H9 (cell line): ENCODE measurements at regions not wholly inside any gene's neighbourhood (a gene's known extent, or its start where the extent isn't known, plus 50 kb on each side); places are given as distances from the start of the nearest gene placed in this dataset.

ENCODE experiments used
- DNase-seq: peaks from one replicate; pipeline ENCODE4 v3.0.0-alpha.2; 2017
- H2AFZ ChIP-seq: one replicate; pipeline ENCODE4 v1.6.1; 2013; ENCODE audit warnings: mild to moderate bottlenecking, low read length, control low read depth, moderate library complexity
- H2AK5ac ChIP-seq: 2 replicates; pipeline ENCODE4 v1.6.1; 2013; ENCODE audit warnings: low read length, control low read depth, mixed read lengths; ENCODE audit not compliant: insufficient read length
- H2BK120ac ChIP-seq: one replicate; pipeline ENCODE4 v1.6.1; 2013; ENCODE audit warnings: low read depth, mild to moderate bottlenecking, low read length, control low read depth, inconsistent platforms; ENCODE audit not compliant: poor library complexity, severe bottlenecking
- H2BK12ac ChIP-seq: 2 replicates; pipeline ENCODE4 v1.6.1; 2013; ENCODE audit warnings: low read length, control low read depth, mixed read lengths, low read depth; ENCODE audit not compliant: insufficient read length
- H2BK15ac ChIP-seq: 2 replicates; pipeline ENCODE4 v1.6.1; 2013; ENCODE audit warnings: low read depth, low read length, control low read depth
- H2BK20ac ChIP-seq: one replicate; pipeline ENCODE4 v1.6.1; 2013; ENCODE audit warnings: low read depth, mild to moderate bottlenecking, low read length, control low read depth, inconsistent platforms; ENCODE audit not compliant: poor library complexity, severe bottlenecking
- H2BK5ac ChIP-seq: 2 replicates; pipeline ENCODE4 v1.6.1; 2013; ENCODE audit warnings: low read length, control low read depth, mixed read lengths; ENCODE audit not compliant: insufficient read length
- H3K14ac ChIP-seq: 2 replicates; pipeline ENCODE4 v1.6.1; 2013; ENCODE audit warnings: low read length, control low read depth; ENCODE audit not compliant: insufficient read depth
- H3K18ac ChIP-seq: 2 replicates; pipeline ENCODE4 v1.6.1; 2013; ENCODE audit warnings: low read depth, mild to moderate bottlenecking, mixed read lengths, low read length, control low read depth; ENCODE audit not compliant: insufficient read length
- H3K23ac ChIP-seq: 2 replicates; pipeline ENCODE4 v1.6.1; 2013; ENCODE audit warnings: low read length, control low read depth, mixed read lengths, low read depth; ENCODE audit not compliant: insufficient read length
- H3K23me2 ChIP-seq: 2 replicates; pipeline ENCODE4 v1.6.1; 2013; ENCODE audit warnings: low read depth, mild to moderate bottlenecking, mixed read lengths, low read length, control low read depth; ENCODE audit not compliant: insufficient read length, poor library complexity, severe bottlenecking
- H3K27ac ChIP-seq: 2 replicates; pipeline ENCODE4 v1.5.1; 2013; ENCODE audit warnings: low read length, control low read depth, mixed read lengths, low read depth; ENCODE audit not compliant: insufficient read length
- H3K27me3 ChIP-seq: 2 replicates; pipeline ENCODE4 v1.6.1; 2013; ENCODE audit warnings: low read length, control low read depth, inconsistent platforms; ENCODE audit not compliant: insufficient read depth
- H3K4ac ChIP-seq: 2 replicates; pipeline ENCODE4 v1.6.1; 2013; ENCODE audit warnings: low read depth, mild to moderate bottlenecking, control low read depth, inconsistent platforms, low read length, moderate library complexity
- H3K4me1 ChIP-seq: 2 replicates; pipeline ENCODE4 v1.6.1; 2013; ENCODE audit warnings: low read length, control low read depth, inconsistent platforms; ENCODE audit not compliant: insufficient read depth
- H3K4me2 ChIP-seq: 2 replicates; pipeline ENCODE4 v1.6.1; 2013; ENCODE audit warnings: low read length, control low read depth, mixed read lengths; ENCODE audit not compliant: insufficient read length, insufficient read depth
- H3K56ac ChIP-seq: 2 replicates; pipeline ENCODE4 v1.6.1; 2013; ENCODE audit warnings: low read depth, mild to moderate bottlenecking, mixed read lengths, low read length, control low read depth; ENCODE audit not compliant: insufficient read length
- H3K79me1 ChIP-seq: 2 replicates; pipeline ENCODE4 v1.6.1; 2013; ENCODE audit warnings: low read depth, mild to moderate bottlenecking, moderate library complexity, low read length, control low read depth, inconsistent platforms; ENCODE audit not compliant: insufficient read depth, poor library complexity, severe bottlenecking
- H3K79me2 ChIP-seq: 2 replicates; pipeline ENCODE4 v1.6.1; 2013; ENCODE audit warnings: low read length, control low read depth, inconsistent platforms; ENCODE audit not compliant: insufficient read depth
- H3K9ac ChIP-seq: 2 replicates; pipeline ENCODE4 v1.6.1; 2013; ENCODE audit warnings: low read length, control low read depth, mixed read lengths; ENCODE audit not compliant: insufficient read length; ENCODE audit errors: extremely low read depth
- H3K9me3 ChIP-seq: one replicate; pipeline ENCODE4 v1.6.1; 2013; ENCODE audit warnings: low read depth, low read length, inconsistent platforms; ENCODE audit not compliant: control insufficient read depth
- H3T11ph ChIP-seq: one replicate; pipeline ENCODE4 v1.6.1; 2013; ENCODE audit warnings: mild to moderate bottlenecking, low read length, control low read depth, inconsistent platforms
- H4K20me1 ChIP-seq: one replicate; pipeline ENCODE4 v1.6.1; 2013; ENCODE audit not compliant: control insufficient read depth, insufficient read length, insufficient read depth
- H4K5ac ChIP-seq: 2 replicates; pipeline ENCODE4 v1.6.1; 2013; ENCODE audit warnings: low read depth, mild to moderate bottlenecking, mixed read lengths, low read length, control low read depth; ENCODE audit not compliant: insufficient read length
- H4K8ac ChIP-seq: replicated peaks from 2 replicates; pipeline ENCODE4 v1.6.1; 2013; ENCODE audit warnings: low read length, control low read depth, mixed read lengths, low read depth; ENCODE audit not compliant: insufficient read length
- H4K91ac ChIP-seq: 2 replicates; pipeline ENCODE4 v1.6.1; 2013; ENCODE audit warnings: low read depth, mild to moderate bottlenecking, moderate library complexity, mixed read lengths, low read length, control low read depth; ENCODE audit not compliant: insufficient read length
- H3K27ac Mint-ChIP-seq, 3 experiments: 2 replicates in 2 of 3; 3 replicates in 1 of 3; pipeline ENCODE4 v1.8.0; 2020 to 2021; ENCODE audit warnings: mixed read lengths in 3 of 3, mild to moderate bottlenecking in 1 of 3, moderate library complexity in 1 of 3
- H3K27me3 Mint-ChIP-seq: 2 replicates; pipeline ENCODE4 v1.8.0; 2021; ENCODE audit warnings: low read depth, mild to moderate bottlenecking, moderate library complexity, mixed read lengths
- H3K36me3 Mint-ChIP-seq, 3 experiments: 2 replicates in 2 of 3; 3 replicates in 1 of 3; pipeline ENCODE4 v1.8.0; 2020 to 2021; ENCODE audit warnings: low read depth in 3 of 3, mixed read lengths in 3 of 3; ENCODE audit not compliant: insufficient read depth in 1 of 3
- H3K4me1 Mint-ChIP-seq, 2 experiments: 2 replicates each; pipeline ENCODE4 v1.8.0; 2020; ENCODE audit warnings: mixed read lengths in 2 of 2
- H3K4me3 Mint-ChIP-seq, 2 experiments: 2 replicates in 1 of 2; 3 replicates in 1 of 2; pipeline ENCODE4 v1.8.0; 2020 to 2021; ENCODE audit warnings: mild to moderate bottlenecking in 2 of 2, mixed read lengths in 2 of 2, moderate library complexity in 1 of 2
- H3K9me3 Mint-ChIP-seq, 2 experiments: 2 replicates in 1 of 2; 3 replicates in 1 of 2; pipeline ENCODE4 v1.8.0; 2020; ENCODE audit warnings: mild to moderate bottlenecking in 2 of 2, mixed read lengths in 2 of 2, moderate library complexity in 1 of 2
- WGBS: extraction: QIAGEN DNeasy Blood & Tissue Kit; methylation state at CpG from one replicate; pipeline ENCODE4 v1.1.7; 2013; ENCODE audit warnings: missing lambda C conversion rate, low lambda C conversion rate, mixed read lengths; ENCODE audit not compliant: insufficient read length; ENCODE audit errors: extremely low coverage; 5-methylcytosine and 5-hydroxymethylcytosine counted together
- TF ChIP-seq, protein P1 (sequence below): fragments of 200-600 bp; sonication (generic); conservative IDR thresholded peaks from 3 replicates; pipeline ENCODE4 v1.8.0; 2021; ENCODE audit warnings: antibody characterized with exemption, mild to moderate bottlenecking

DNA sequence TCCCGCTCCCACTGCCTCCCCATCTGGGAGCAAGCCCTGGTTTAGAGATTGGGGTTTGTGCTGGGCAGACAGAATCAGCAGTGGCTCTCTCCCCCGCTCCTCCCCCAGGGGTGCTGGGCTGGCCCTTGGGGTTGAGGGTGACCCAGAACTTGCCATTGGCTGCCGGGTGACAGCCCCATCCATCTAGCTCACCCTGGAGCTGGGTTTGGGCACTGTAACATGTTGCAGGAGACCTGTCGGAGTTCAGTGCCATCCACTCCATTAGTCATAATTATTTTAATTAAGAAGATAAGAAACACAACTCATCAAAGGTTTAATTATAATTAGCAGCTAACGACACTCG lies 111.4 kb upstream of the OTOS start:
- no peak overlapping the region for H2BK20ac ChIP-seq

More for the DNA sequence above, 111.4 kb upstream of the OTOS start:
- Mint-ChIP-seq H3K27me3 (peaks cover 25% of the 10 kb centered on the region), H3K9me3 (peaks cover 3 to 6% of the 10 kb centered on the region in 2 experiments), H3K4me1 (peaks cover 13 to 18% of the 10 kb centered on the region in 2 experiments), H3K36me3 (peaks cover 0 to 6% (median 3%) of the 10 kb centered on the region in 3 experiments; a peak in 3 of 7 replicates), H3K27ac (no peak overlapping the region; a peak in 1 of 7 replicates), H3K4me3 (no peak overlapping the region)
- no peak overlapping the region for H4K8ac ChIP-seq
- no peaks in the 10 kb centered on the region for H3K4me1 ChIP-seq
- H3K4ac ChIP-seq, result no peak overlapping the region
- H2AFZ ChIP-seq, result no peak overlapping the region
- no peak for DNase-seq
- H2BK15ac ChIP-seq, result no peak overlapping the region
- H4K20me1 ChIP-seq, result no peaks in the 10 kb centered on the region
- TF ChIP-seq, protein P1, sequence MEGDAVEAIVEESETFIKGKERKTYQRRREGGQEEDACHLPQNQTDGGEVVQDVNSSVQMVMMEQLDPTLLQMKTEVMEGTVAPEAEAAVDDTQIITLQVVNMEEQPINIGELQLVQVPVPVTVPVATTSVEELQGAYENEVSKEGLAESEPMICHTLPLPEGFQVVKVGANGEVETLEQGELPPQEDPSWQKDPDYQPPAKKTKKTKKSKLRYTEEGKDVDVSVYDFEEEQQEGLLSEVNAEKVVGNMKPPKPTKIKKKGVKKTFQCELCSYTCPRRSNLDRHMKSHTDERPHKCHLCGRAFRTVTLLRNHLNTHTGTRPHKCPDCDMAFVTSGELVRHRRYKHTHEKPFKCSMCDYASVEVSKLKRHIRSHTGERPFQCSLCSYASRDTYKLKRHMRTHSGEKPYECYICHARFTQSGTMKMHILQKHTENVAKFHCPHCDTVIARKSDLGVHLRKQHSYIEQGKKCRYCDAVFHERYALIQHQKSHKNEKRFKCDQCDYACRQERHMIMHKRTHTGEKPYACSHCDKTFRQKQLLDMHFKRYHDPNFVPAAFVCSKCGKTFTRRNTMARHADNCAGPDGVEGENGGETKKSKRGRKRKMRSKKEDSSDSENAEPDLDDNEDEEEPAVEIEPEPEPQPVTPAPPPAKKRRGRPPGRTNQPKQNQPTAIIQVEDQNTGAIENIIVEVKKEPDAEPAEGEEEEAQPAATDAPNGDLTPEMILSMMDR, result no peak
- H4K91ac ChIP-seq, result no peak overlapping the region
- H3K9me3 ChIP-seq, result no peaks in the 10 kb centered on the region
- no peak overlapping the region for H3K27ac ChIP-seq
- H3K79me2 ChIP-seq, result no peaks in the 10 kb centered on the region
- H2BK5ac ChIP-seq, result no peak overlapping the region
- H2BK120ac ChIP-seq, result no peak overlapping the region
- no peak overlapping the region for H3T11ph ChIP-seq
- H3K79me1 ChIP-seq, result no peaks in the 10 kb centered on the region
- no peaks in the 10 kb centered on the region for H3K23me2 ChIP-seq
- no peaks in the 10 kb centered on the region for H3K27me3 ChIP-seq
- no peak overlapping the region for H3K18ac ChIP-seq
- H2BK12ac ChIP-seq, result no peak overlapping the region
- no peak overlapping the region for H3K56ac ChIP-seq
- H3K23ac ChIP-seq, result no peak overlapping the region
- no peak overlapping the region for H3K14ac ChIP-seq
- H2AK5ac ChIP-seq, result no peak overlapping the region
- WGBS, result no CpG with 5 or more reads among the region's 6 CpGs
- no peak overlapping the region for H3K9ac ChIP-seq
- H4K5ac ChIP-seq, result no peak overlapping the region
- no peak overlapping the region for H3K4me2 ChIP-seq
